RWPE1 (cell line): ENCODE measurements at regions not wholly inside any gene's neighbourhood (a gene's known extent, or its start where the extent isn't known, plus 50 kb on each side); places are given as distances from the start of the nearest gene placed in this dataset.

Experiments used
- CTCF ChIA-PET: fragments of 350-600 bp; sonication (Branson Sonifier 250); formaldehyde crosslinking; extraction: SDS; loops from one replicate; lab custom pipeline; 2021; lab: Yijun Ruan, JAX
- POLR2A ChIA-PET: fragments of 400-600 bp; formaldehyde crosslinking; extraction: SDS; loops from one replicate; lab custom pipeline; 2020; ENCODE audit warnings: antibody characterized with exemption; ENCODE audit not compliant: low non-redundant PET; lab: Yijun Ruan, JAX
- DNase-seq: peaks from one replicate; pipeline ENCODE4 v3.0.0; 2012; ENCODE audit warnings: low spot score
- H3K27ac ChIP-seq: fragments of 450-650 bp; 2 replicates; pipeline ENCODE4 v1.5.1; 2017
- TF ChIP-seq, protein P1 (sequence below): fragments of 450-650 bp; conservative IDR thresholded peaks from 2 replicates; pipeline ENCODE4 v1.5.1; 2017; ENCODE audit warnings: low read depth, mild to moderate bottlenecking

DNA sequence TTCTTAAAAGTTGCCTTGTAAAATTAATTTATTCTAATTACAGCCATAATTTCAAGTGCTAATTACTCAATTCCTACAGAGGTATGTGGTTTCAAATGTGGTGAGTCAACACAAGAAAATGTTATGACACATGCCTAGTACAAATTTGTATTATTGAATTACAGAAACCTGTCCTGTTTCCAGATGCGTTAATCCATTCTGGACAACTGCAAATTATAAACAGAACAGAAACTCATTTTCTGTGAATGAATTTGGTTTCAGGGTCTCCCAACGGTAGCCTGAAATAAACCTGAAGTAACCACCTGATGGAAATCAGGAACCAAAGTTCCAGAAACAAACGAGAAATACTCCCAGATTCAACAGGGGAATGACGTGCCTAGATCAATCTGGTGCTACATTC lies 328.6 kb upstream of the F9 start:
- no peak for DNase-seq
- POLR2A ChIA-PET = no interaction called here
- no peak overlapping the region for H3K27ac ChIP-seq
- CTCF ChIA-PET = no interaction called here
- TF ChIP-seq, protein P1, sequence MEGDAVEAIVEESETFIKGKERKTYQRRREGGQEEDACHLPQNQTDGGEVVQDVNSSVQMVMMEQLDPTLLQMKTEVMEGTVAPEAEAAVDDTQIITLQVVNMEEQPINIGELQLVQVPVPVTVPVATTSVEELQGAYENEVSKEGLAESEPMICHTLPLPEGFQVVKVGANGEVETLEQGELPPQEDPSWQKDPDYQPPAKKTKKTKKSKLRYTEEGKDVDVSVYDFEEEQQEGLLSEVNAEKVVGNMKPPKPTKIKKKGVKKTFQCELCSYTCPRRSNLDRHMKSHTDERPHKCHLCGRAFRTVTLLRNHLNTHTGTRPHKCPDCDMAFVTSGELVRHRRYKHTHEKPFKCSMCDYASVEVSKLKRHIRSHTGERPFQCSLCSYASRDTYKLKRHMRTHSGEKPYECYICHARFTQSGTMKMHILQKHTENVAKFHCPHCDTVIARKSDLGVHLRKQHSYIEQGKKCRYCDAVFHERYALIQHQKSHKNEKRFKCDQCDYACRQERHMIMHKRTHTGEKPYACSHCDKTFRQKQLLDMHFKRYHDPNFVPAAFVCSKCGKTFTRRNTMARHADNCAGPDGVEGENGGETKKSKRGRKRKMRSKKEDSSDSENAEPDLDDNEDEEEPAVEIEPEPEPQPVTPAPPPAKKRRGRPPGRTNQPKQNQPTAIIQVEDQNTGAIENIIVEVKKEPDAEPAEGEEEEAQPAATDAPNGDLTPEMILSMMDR = no peak

DNA sequence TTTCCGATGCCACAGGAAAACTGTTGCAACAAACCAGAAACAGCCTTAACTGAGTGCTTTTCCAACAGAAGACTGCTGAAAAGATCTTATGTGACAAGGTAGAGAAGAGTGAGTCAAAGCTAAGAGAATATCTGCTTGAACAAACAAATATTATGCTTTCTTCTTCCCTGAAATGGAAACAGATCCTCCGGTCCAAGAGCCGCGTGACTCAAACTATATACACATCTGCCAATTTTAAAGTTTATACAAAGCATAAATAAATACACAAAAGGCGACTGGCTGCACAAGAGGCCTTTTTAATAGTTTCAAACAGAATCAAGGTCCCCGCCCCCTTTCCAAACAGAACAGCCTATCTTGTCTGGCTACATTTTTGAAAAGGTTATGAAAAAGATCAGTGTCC lies 329.7 kb upstream of the F9 start:
- POLR2A ChIA-PET = no interaction called here
- CTCF ChIA-PET = no interaction called here
- TF ChIP-seq, protein P1 = no peak
- no peak for DNase-seq
- H3K27ac ChIP-seq = no peak overlapping the region

DNA sequence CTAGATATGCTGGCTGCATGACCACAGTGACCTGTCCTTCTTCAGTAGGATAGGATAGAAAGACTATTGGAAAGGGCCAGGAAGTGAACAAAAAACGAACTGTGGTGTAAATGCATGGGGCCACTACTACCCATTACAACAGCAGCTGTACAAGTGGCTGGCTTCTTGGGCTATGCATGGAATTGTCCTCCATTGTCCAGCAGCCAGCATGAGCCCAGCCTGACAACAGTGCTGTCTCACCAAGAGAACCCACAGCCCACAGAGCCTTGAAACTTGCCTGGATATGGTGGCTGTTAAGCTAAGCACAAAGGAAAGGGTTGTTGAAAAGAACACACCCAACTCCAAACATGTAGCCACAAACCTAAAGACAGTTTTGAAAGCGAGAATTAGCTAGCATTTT lies 330.2 kb upstream of the F9 start:
- no peak for DNase-seq
- CTCF ChIA-PET = no interaction called here
- no peak overlapping the region for H3K27ac ChIP-seq
- TF ChIP-seq, protein P1 = no peak
- POLR2A ChIA-PET = no interaction called here

DNA sequence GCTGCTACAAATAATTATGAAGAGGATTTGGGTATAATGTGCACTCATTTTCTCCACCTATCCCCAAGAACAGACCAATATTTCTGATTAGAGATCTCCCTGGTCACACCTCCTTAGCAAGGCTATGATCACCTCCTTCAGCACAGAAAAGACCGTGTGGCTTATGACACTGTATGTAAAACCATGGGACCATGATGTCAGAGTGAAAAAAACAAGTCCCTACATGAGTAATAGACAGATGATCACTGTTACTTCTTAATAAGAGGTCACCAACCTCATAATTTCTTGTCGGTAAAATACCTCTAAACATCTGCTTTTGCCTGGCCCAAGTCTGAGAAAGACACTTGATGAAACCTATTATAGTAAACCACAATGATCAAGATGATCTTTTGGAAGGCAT lies 330.6 kb upstream of the F9 start:
- no peak overlapping the region for H3K27ac ChIP-seq
- ChIA-PET CTCF (no interaction called here), POLR2A (no interaction called here)

DNA sequence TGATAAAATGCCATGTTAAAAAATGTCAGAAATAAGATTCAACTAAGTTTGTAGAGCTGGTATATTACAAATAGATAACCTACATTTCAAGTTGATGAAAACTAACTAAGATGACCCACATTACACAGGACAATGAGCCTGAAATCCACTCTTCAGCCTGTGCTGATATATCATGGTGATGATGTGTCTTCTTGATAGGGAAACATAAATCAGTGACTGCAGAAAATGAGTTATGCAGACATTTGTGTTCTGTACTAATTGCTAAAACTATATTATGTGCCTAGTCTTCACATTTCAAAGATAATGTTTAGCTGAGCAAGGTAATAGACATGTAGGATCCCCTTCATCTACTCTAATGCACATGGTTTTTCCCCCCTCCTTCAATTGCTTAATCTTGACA lies 331.6 kb upstream of the F9 start:
- TF ChIP-seq, protein P1 = no peak
- POLR2A ChIA-PET = no interaction called here
- CTCF ChIA-PET = interaction anchor here (0.5 kb wide), 1 partner anchor 731 kb away, joined by 3 read pairs; no protein-coding TSS in a partner anchor
- DNase-seq = no peak
- no peak overlapping the region for H3K27ac ChIP-seq

More for the DNA sequence above, 330.6 kb upstream of the F9 start:
- TF ChIP-seq, protein P1 = no peak
- no peak for DNase-seq

DNA sequence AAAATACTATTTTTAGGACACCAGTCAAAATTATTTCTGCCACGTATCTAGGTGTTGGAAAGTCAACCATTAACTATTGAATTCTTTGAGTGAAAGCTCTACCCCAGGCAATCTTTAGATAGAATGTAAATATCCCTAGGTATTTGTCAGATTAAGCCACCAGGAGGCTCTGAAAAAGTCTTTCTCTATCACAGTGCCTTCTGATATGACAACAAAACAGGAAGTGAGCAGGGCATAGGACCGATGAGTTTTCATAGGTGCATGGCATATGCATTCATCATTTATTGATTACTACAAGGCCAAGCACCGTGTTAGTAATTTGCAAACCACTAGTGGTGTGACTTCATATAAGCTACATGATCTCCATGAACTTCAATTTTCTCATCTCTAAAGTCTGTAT lies 333.6 kb upstream of the F9 start:
- TF ChIP-seq, protein P1 = no peak
- ChIA-PET POLR2A (no interaction called here), CTCF (interaction anchor here (0.5 kb wide), 1 partner anchor 17 kb away, joined by 3 read pairs; no protein-coding TSS in a partner anchor)

More for the DNA sequence above, 333.6 kb upstream of the F9 start:
- H3K27ac ChIP-seq = no peak overlapping the region
- no peak for DNase-seq
